ENCODE measurements at regions not wholly inside any gene's neighbourhood (a gene's known extent, or its start where the extent isn't known, plus 50 kb on each side); places are given as distances from the start of the nearest gene placed in this dataset.
A peak's percentile ranks its signal among the peaks of the same experiment; 100 is the strongest.

- Histone ChIP-seq H3K36me3 (no peaks in the 10 kb centered on the region), H4K20me1 (ENCODE audit: low read depth) (no peaks in the 10 kb centered on the region), H3K27ac (no peak overlapping the region), H2AFZ (replicated peaks) (no peak overlapping the region), H3K4me3 (no peak overlapping the region), H3K27me3 (no peaks in the 10 kb centered on the region), H3K79me2 (ENCODE audit: low read depth) (no peaks in the 10 kb centered on the region), H3F3A (ENCODE audit: low read depth) (no peaks in the 10 kb centered on the region), H3K9ac (no peak overlapping the region), H3K9me3 (ENCODE audit: low read depth) (no peaks in the 10 kb centered on the region), H3K4me2 (no peak overlapping the region), H3K4me1 (no peaks in the 10 kb centered on the region)
- Mint-ChIP-seq H3K36me3 (no peaks in the 10 kb centered on the region), H3K4me1 (no peaks in the 10 kb centered on the region), H3K9me3 (no peaks in the 10 kb centered on the region), H3K27ac (no peak overlapping the region), H3K27me3 (ENCODE audit: insufficient read depth, low read depth) (no peaks in the 10 kb centered on the region), H3K4me3 (no peak overlapping the region)
- TF ChIP-seq EZH2phosphoT487 (IDR thresholded peaks at IDR 0.05) (no peak), EZH2 (IDR thresholded peaks at IDR 0.05) (no peak), CTCF (IDR thresholded peaks at IDR 0.05) (no peak)
- DNase-seq (ENCODE audit: low spot score): no peak
Measured at GRCh38 chr14:48890333-48890732, 695.8 kb downstream of the RPS29 start.

GRCh38 chr14:48876806-48877340 is 709.3 kb downstream of the RPS29 start:
- no peak for DNase-seq (ENCODE audit: low spot score)
- Histone ChIP-seq H3K27ac (no peak overlapping the region), H4K20me1 (ENCODE audit: low read depth) (no peaks in the 10 kb centered on the region), H3K9ac (no peak overlapping the region), H3K4me1 (peaks cover 35% of the 10 kb centered on the region), H3K9me3 (ENCODE audit: low read depth) (no peaks in the 10 kb centered on the region), H3K79me2 (ENCODE audit: low read depth) (no peaks in the 10 kb centered on the region), H3K27me3 (no peaks in the 10 kb centered on the region), H3F3A (ENCODE audit: low read depth) (no peaks in the 10 kb centered on the region), H3K4me3 (no peak overlapping the region), H3K4me2 (no peak overlapping the region), H2AFZ (replicated peaks) (no peak overlapping the region), H3K36me3 (no peaks in the 10 kb centered on the region)
- Mint-ChIP-seq H3K4me1 (peaks cover 9% of the 10 kb centered on the region), H3K27me3 (ENCODE audit: insufficient read depth, low read depth) (no peaks in the 10 kb centered on the region), H3K4me3 (no peak overlapping the region), H3K36me3 (no peaks in the 10 kb centered on the region), H3K27ac (no peak overlapping the region), H3K9me3 (no peaks in the 10 kb centered on the region)
- TF ChIP-seq CTCF (IDR thresholded peaks at IDR 0.05) (no peak), EZH2phosphoT487 (IDR thresholded peaks at IDR 0.05) (no peak), EZH2 (IDR thresholded peaks at IDR 0.05) (no peak)

- Histone ChIP-seq H3K4me1 (peaks cover 35% of the 10 kb centered on the region), H3K27me3 (no peaks in the 10 kb centered on the region), H3K36me3 (no peaks in the 10 kb centered on the region), H3K9ac (no peak overlapping the region), H4K20me1 (ENCODE audit: low read depth) (no peaks in the 10 kb centered on the region), H3K4me3 (no peak overlapping the region), H3K9me3 (ENCODE audit: low read depth) (no peaks in the 10 kb centered on the region), H3F3A (ENCODE audit: low read depth) (no peaks in the 10 kb centered on the region), H2AFZ (replicated peaks) (no peak overlapping the region), H3K4me2 (peak overlapping the region; percentile 57), H3K79me2 (ENCODE audit: low read depth) (no peaks in the 10 kb centered on the region), H3K27ac (peak overlapping the region; percentile 8)
- peak; percentile 50 for DNase-seq (ENCODE audit: low spot score)
- Mint-ChIP-seq H3K9me3 (no peaks in the 10 kb centered on the region), H3K27me3 (ENCODE audit: insufficient read depth, low read depth) (no peaks in the 10 kb centered on the region), H3K4me3 (no peak overlapping the region), H3K36me3 (no peaks in the 10 kb centered on the region), H3K4me1 (peaks cover 9% of the 10 kb centered on the region), H3K27ac (no peak overlapping the region)
- TF ChIP-seq CTCF (IDR thresholded peaks at IDR 0.05) (no peak), EZH2phosphoT487 (IDR thresholded peaks at IDR 0.05) (no peak), EZH2 (IDR thresholded peaks at IDR 0.05) (no peak)
Measured at GRCh38 chr14:48874711-48875110, 711.5 kb downstream of the RPS29 start.

All from neural progenitor cell (in vitro differentiated cells).